OCI-LY1 (cell line): ENCODE measurements at regions not wholly inside any gene's neighbourhood (a gene's known extent, or its start where the extent isn't known, plus 50 kb on each side); places are given as distances from the start of the nearest gene placed in this dataset.

Source experiments
- EZH2 ChIP-seq: fragments of 200-600 bp; sonication (generic), shearing (Covaris generic); IDR thresholded peaks from 2 replicates; pipeline ENCODE4 v1.8.0; 2017; ENCODE audit warnings: borderline replicate concordance, mixed run types, mild to moderate bottlenecking, antibody characterized with exemption, low read length, moderate library complexity, mixed read lengths
- TF ChIP-seq, protein P1 (sequence below): fragments of 200-600 bp; sonication (generic), shearing (Covaris generic); IDR thresholded peaks from 2 replicates; pipeline ENCODE4 v1.5.1; 2017; ENCODE audit warnings: mild to moderate bottlenecking, antibody characterized with exemption, low read length, moderate library complexity, mixed read lengths

DNA sequence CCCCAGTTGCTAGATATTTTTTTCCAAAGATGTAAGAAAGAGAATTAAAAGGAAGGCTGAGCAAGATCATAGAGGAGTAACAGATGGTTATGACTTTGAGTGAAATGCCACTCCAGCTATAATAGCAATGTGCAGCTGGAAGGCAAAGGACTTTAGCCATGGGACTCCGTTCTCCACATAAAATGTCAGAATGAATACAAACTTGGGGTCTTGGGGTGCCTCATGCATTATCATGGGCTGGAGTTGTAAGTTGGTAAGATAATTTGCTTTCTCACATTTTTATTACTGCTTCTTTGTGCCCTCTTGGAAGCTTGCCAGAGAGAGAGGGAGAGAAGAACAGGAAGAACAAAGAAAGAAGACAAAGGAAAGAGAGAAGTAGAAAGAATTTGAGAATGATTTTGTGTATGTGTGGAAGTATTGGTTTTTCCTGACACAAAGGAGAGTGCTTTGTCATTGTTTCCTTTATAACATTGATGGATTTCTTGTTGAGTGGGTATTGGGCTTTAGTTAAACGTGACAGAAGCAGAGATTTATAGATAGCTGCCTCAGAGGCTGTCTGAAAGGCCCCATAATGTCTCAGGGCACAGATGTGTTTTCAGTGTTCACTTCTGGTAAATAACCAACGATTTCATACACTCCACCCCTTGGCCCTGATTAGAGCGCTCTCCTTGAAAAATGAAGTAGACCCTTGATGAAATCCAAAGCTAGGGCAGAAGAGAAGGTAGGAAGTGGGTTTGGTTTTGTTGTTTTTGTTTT, 715.3 kb downstream of the NR2F2 start:
- TF ChIP-seq, protein P1, sequence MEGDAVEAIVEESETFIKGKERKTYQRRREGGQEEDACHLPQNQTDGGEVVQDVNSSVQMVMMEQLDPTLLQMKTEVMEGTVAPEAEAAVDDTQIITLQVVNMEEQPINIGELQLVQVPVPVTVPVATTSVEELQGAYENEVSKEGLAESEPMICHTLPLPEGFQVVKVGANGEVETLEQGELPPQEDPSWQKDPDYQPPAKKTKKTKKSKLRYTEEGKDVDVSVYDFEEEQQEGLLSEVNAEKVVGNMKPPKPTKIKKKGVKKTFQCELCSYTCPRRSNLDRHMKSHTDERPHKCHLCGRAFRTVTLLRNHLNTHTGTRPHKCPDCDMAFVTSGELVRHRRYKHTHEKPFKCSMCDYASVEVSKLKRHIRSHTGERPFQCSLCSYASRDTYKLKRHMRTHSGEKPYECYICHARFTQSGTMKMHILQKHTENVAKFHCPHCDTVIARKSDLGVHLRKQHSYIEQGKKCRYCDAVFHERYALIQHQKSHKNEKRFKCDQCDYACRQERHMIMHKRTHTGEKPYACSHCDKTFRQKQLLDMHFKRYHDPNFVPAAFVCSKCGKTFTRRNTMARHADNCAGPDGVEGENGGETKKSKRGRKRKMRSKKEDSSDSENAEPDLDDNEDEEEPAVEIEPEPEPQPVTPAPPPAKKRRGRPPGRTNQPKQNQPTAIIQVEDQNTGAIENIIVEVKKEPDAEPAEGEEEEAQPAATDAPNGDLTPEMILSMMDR = no peak
- TF ChIP-seq EZH2 = no peak
